K562 (cell line): ENCODE measurements at regions not wholly inside any gene's neighbourhood (a gene's known extent, or its start where the extent isn't known, plus 50 kb on each side); places are given as distances from the start of the nearest gene placed in this dataset.

ENCODE experiments used
- ATAC-seq: fragments of 200-7000 bp; cut with Tn5 transposase; 3 replicates; pipeline ENCODE4 v1.9.1; 2020; ENCODE audit warnings: moderate library complexity
- BruUV-seq: library from RNA; stranded (reverse); fragments of 400-500 nt; replicated peaks from 2 replicates; lab custom pipeline; 2021; lab: Mats Ljungman, UMichigan
- CTCF ChIA-PET: fragments of 300-600 bp; formaldehyde crosslinking; extraction: SDS; loops from one replicate; lab custom pipeline; 2021; ENCODE audit warnings: low intra/inter-chr PET ratio; lab: Yijun Ruan, JAX
- POLR2A ChIA-PET: fragments of 300-600, 350-650 bp; sonication (Branson Sonifier 250); formaldehyde crosslinking; extraction: SDS; loops from one replicate; lab custom pipeline; 2021; ENCODE audit warnings: antibody characterized with exemption, inconsistent platforms; lab: Yijun Ruan, JAX
- DNase-seq, 4 experiments: peaks; one replicate each; pipeline versions ENCODE4 v3.0.0 to v3.0.0-alpha.2; 2011 to 2018; ENCODE audit warnings: low spot score in 3 of 4, mixed read lengths in 3 of 4; ENCODE audit errors: extremely low read depth in 1 of 4
- FAIRE-seq: peaks from 2 replicates; lab custom pipeline; 2011; peaks lifted over from hg19 to GRCh38; lab: Jason Lieb, UNC
- H2AFZ ChIP-seq: 2 replicates; pipeline ENCODE4 v1.6.0; 2011; ENCODE audit warnings: low read depth, low read length, control low read depth, inconsistent platforms
- H3K27ac ChIP-seq: fragments of 200-600 bp; 3 replicates; pipeline ENCODE4 v1.8.0; 2011; ENCODE audit warnings: low read depth, mild to moderate bottlenecking, control low read depth, inconsistent platforms, low read length, moderate library complexity, mixed read lengths; ENCODE audit errors: extremely low read depth
- H3K27me3 ChIP-seq, 2 experiments: fragments of 300-600 bp in 1 of 2; 2 replicates in 1 of 2; 3 replicates in 1 of 2; pipeline versions ENCODE4 v1.6.0 to v1.8.0; 2011; ENCODE audit warnings: inconsistent platforms in 2 of 2, low read length in 2 of 2, mild to moderate bottlenecking in 1 of 2, mixed read lengths in 1 of 2, moderate library complexity in 1 of 2; ENCODE audit not compliant: control insufficient read depth in 2 of 2, insufficient read depth in 2 of 2
- H3K36me3 ChIP-seq: fragments of 300-600 bp; 3 replicates; pipeline ENCODE4 v1.8.0; 2011; ENCODE audit warnings: mild to moderate bottlenecking, low read length, inconsistent platforms; ENCODE audit not compliant: control insufficient read depth, insufficient read depth
- H3K4me1 ChIP-seq, 2 experiments: fragments of 200-600 bp in 1 of 2; replicated peaks in 1 of 2; 2 replicates in 1 of 2; 3 replicates in 1 of 2; pipeline versions ENCODE4 v1.5.1 to v1.8.0; 2011; ENCODE audit warnings: inconsistent platforms in 2 of 2, low read length in 2 of 2, mild to moderate bottlenecking in 1 of 2, mixed read lengths in 1 of 2, moderate library complexity in 1 of 2; ENCODE audit not compliant: control insufficient read depth in 2 of 2, insufficient read depth in 2 of 2
- H3K4me2 ChIP-seq: 2 replicates; pipeline ENCODE4 v1.6.1; 2011; ENCODE audit warnings: low read length, control low read depth, inconsistent platforms, mixed read lengths; ENCODE audit not compliant: insufficient read depth
- H3K4me3 ChIP-seq: fragments of 200-600 bp; sonication (generic), shearing (Covaris generic); 2 replicates; pipeline ENCODE4 v1.5.1; 2016; ENCODE audit warnings: control low read depth, inconsistent platforms
- H3K79me2 ChIP-seq: fragments of 200-600 bp; 3 replicates; pipeline ENCODE4 v1.8.0; 2011; ENCODE audit warnings: low read length, inconsistent platforms; ENCODE audit not compliant: control insufficient read depth, insufficient read depth
- H3K9ac ChIP-seq, 2 experiments: 2 replicates each; pipeline versions ENCODE4 v1.6.0 to v1.6.1; 2011; ENCODE audit warnings: low read depth in 2 of 2, low read length in 2 of 2, control low read depth in 1 of 2, inconsistent platforms in 1 of 2, mild to moderate bottlenecking in 1 of 2, mixed read lengths in 1 of 2; ENCODE audit not compliant: insufficient read depth in 1 of 2
- H3K9me1 ChIP-seq: one replicate; pipeline ENCODE4 v1.6.0; 2011; ENCODE audit warnings: inconsistent platforms, mild to moderate bottlenecking, low read length, moderate library complexity; ENCODE audit not compliant: control insufficient read depth, insufficient read depth
- H3K9me3 ChIP-seq: replicated peaks from 2 replicates; pipeline ENCODE4 v1.5.1; 2011; ENCODE audit warnings: low read depth, low read length, inconsistent platforms; ENCODE audit not compliant: control insufficient read depth, insufficient read depth
- H4K20me1 ChIP-seq: replicated peaks from 2 replicates; pipeline ENCODE4 v1.6.1; 2011; ENCODE audit warnings: low read length, inconsistent platforms, mixed read lengths; ENCODE audit not compliant: control insufficient read depth, insufficient read depth
- FOXM1 ChIP-seq, 2 experiments: fragments of 450-650 bp in 1 of 2; sonication (generic) in 1 of 2; formaldehyde crosslinking in 1 of 2; IDR thresholded peaks; 2 replicates each; pipeline versions ENCODE4 v1.6.1 to v1.9.0; 2017 to 2022; ENCODE audit warnings: low read depth in 2 of 2, mild to moderate bottlenecking in 2 of 2, missing genetic modification reagents in 1 of 2, moderate library complexity in 1 of 2
- HDAC1 ChIP-seq, 2 experiments: fragments of 450-650 bp; IDR thresholded peaks; 2 replicates each; pipeline ENCODE4 v1.6.1; 2016 to 2017; ENCODE audit warnings: inconsistent platforms in 1 of 2, mild to moderate bottlenecking in 1 of 2, moderate library complexity in 1 of 2
- MCM5 ChIP-seq: fragments of 450-650 bp; IDR thresholded peaks from 2 replicates; pipeline ENCODE4 v1.6.1; 2016; ENCODE audit warnings: low read depth
- TFAP4 ChIP-seq: sonication (generic); formaldehyde crosslinking; IDR thresholded peaks from 2 replicates; pipeline ENCODE4 v1.8.0; 2022; ENCODE audit warnings: missing genetic modification reagents, mild to moderate bottlenecking, moderate library complexity, borderline replicate concordance
- WGBS: fragments of 100-300 bp; shearing (Covaris generic); methylation state at CpG from one replicate; pipeline ENCODE4 v1.1.6; 2016; ENCODE audit warnings: low coverage, mixed read lengths; ENCODE audit not compliant: insufficient coverage; ENCODE audit errors: missing lambda C conversion rate; 5-methylcytosine and 5-hydroxymethylcytosine counted together
- in situ Hi-C: fragments of 300-500 bp; cut with MboI; formaldehyde crosslinking; loops from 4 replicates; pipeline ENCODE4 v1.15.0; 2018; ENCODE audit warnings: inconsistent platforms, mixed read lengths
- intact Hi-C: fragments of 100-400 bp; cut with micrococcal nuclease; formaldehyde crosslinking; loops from 2 replicates; pipeline ENCODE4 v1.14.2; 2022
- TF ChIP-seq, protein P1 (sequence below): fragments of 250-450 bp; sonication (Bioruptor Pico); IDR thresholded peaks from 2 replicates; pipeline ENCODE4 v1.5.0; 2021
- TF ChIP-seq, protein P2 (sequence below): sonication (generic); formaldehyde crosslinking; IDR thresholded peaks from 2 replicates; pipeline ENCODE4 v1.8.0; 2023; ENCODE audit warnings: mild to moderate bottlenecking, missing genetic modification reagents
- TF ChIP-seq, protein P3 (sequence below): sonication (generic); formaldehyde crosslinking; IDR thresholded peaks from 2 replicates; pipeline ENCODE4 v1.8.1; 2022; ENCODE audit warnings: missing genetic modification reagents

DNA sequence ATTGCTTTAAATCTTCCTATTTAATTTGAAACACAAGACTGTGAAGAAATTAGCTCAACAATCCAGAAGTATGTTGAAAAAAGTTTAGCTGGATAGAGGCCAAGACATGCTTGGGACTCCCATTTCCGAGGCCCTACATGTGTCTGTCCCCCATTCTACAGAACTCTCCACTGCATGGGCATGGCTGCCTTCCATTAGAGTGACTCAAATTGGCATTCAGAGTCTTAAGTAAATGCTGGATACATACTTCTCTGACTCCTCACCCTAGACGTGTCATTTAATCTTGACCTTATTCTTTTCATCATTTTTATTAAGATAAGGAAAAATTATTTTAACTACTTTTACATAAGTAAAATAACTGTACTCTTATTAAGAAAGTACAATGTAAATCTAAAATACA lies 530.4 kb upstream of the CDH9 start:
- Histone ChIP-seq H3K79me2 (no peaks in the 10 kb centered on the region), H3K4me3 (no peak overlapping the region), H3K9ac (no peak overlapping the region), H3K9me3 (no peaks in the 10 kb centered on the region; the same call in 1 of the 2 replicates), H3K27ac (no peak overlapping the region), H2AFZ (no peak overlapping the region), H4K20me1 (no peaks in the 10 kb centered on the region), H3K4me1 (no peaks in the 10 kb centered on the region), H3K27me3 (no peaks in the 10 kb centered on the region), H3K36me3 (no peaks in the 10 kb centered on the region), H3K4me2 (no peak overlapping the region), H3K9me1 (no peaks in the 10 kb centered on the region)
- intact Hi-C loops = no loop called here
- ChIA-PET CTCF (no interaction called here), POLR2A (no interaction called here)
- in situ Hi-C loops = no loop called here
- no peak for DNase-seq
- 0% methylated on average over 2 of the region's 2 CpGs for WGBS
- FAIRE-seq = no peak
- no peak for ATAC-seq
- no TSS peak for BruUV-seq
- no peak for TF ChIP-seq TFAP4 (CRISPR knock-in tag)

- H3K27ac ChIP-seq = no peak overlapping the region
- H3K9me3 ChIP-seq = no peaks in the 10 kb centered on the region; the same call in 1 of the 2 replicates
- no peak overlapping the region for H3K4me2 ChIP-seq
- no TSS peak for BruUV-seq
- H2AFZ ChIP-seq = no peak overlapping the region
- H3K79me2 ChIP-seq = no peaks in the 10 kb centered on the region
- 21% methylated on average over 16 of the region's 16 CpGs for WGBS
- H3K27me3 ChIP-seq = no peaks in the 10 kb centered on the region
- no peaks in the 10 kb centered on the region for H3K9me1 ChIP-seq
- CTCF ChIA-PET = no interaction called here
- H4K20me1 ChIP-seq = no peaks in the 10 kb centered on the region
- intact Hi-C loops (no loop called here), in situ Hi-C loops (no loop called here)
- ATAC-seq (no peak), FAIRE-seq (no peak), DNase-seq (no peak)
- POLR2A ChIA-PET = no interaction called here
- no peaks in the 10 kb centered on the region for H3K36me3 ChIP-seq
- H3K9ac ChIP-seq = no peak overlapping the region
- H3K4me1 ChIP-seq = no peaks in the 10 kb centered on the region
- H3K4me3 ChIP-seq = no peak overlapping the region
- TF ChIP-seq, protein P1, sequence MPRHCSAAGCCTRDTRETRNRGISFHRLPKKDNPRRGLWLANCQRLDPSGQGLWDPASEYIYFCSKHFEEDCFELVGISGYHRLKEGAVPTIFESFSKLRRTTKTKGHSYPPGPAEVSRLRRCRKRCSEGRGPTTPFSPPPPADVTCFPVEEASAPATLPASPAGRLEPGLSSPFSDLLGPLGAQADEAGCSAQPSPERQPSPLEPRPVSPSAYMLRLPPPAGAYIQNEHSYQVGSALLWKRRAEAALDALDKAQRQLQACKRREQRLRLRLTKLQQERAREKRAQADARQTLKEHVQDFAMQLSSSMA (CRISPR knock-in tag) = no peak
- TF ChIP-seq, protein P2, sequence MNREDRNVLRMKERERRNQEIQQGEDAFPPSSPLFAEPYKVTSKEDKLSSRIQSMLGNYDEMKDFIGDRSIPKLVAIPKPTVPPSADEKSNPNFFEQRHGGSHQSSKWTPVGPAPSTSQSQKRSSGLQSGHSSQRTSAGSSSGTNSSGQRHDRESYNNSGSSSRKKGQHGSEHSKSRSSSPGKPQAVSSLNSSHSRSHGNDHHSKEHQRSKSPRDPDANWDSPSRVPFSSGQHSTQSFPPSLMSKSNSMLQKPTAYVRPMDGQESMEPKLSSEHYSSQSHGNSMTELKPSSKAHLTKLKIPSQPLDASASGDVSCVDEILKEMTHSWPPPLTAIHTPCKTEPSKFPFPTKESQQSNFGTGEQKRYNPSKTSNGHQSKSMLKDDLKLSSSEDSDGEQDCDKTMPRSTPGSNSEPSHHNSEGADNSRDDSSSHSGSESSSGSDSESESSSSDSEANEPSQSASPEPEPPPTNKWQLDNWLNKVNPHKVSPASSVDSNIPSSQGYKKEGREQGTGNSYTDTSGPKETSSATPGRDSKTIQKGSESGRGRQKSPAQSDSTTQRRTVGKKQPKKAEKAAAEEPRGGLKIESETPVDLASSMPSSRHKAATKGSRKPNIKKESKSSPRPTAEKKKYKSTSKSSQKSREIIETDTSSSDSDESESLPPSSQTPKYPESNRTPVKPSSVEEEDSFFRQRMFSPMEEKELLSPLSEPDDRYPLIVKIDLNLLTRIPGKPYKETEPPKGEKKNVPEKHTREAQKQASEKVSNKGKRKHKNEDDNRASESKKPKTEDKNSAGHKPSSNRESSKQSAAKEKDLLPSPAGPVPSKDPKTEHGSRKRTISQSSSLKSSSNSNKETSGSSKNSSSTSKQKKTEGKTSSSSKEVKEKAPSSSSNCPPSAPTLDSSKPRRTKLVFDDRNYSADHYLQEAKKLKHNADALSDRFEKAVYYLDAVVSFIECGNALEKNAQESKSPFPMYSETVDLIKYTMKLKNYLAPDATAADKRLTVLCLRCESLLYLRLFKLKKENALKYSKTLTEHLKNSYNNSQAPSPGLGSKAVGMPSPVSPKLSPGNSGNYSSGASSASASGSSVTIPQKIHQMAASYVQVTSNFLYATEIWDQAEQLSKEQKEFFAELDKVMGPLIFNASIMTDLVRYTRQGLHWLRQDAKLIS (CRISPR knock-in tag) = no peak
- TF ChIP-seq, protein P3, sequence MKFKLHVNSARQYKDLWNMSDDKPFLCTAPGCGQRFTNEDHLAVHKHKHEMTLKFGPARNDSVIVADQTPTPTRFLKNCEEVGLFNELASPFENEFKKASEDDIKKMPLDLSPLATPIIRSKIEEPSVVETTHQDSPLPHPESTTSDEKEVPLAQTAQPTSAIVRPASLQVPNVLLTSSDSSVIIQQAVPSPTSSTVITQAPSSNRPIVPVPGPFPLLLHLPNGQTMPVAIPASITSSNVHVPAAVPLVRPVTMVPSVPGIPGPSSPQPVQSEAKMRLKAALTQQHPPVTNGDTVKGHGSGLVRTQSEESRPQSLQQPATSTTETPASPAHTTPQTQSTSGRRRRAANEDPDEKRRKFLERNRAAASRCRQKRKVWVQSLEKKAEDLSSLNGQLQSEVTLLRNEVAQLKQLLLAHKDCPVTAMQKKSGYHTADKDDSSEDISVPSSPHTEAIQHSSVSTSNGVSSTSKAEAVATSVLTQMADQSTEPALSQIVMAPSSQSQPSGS (CRISPR knock-in tag) = no peak
- TF ChIP-seq FOXM1 (IDR thresholded peaks at IDR 0.05; ENCODE audit: low read depth) = no peak
- TF ChIP-seq FOXM1 (CRISPR knock-in tag; IDR thresholded peaks at IDR 0.05; ENCODE audit: low read depth) = no peak
- no peak for TF ChIP-seq MCM5
- TF ChIP-seq TFAP4 (CRISPR knock-in tag) = no peak
- no peak for TF ChIP-seq HDAC1 (IDR thresholded peaks at IDR 0.05)
Observed at GRCh38 chr5:27561408-27561807, 523.0 kb upstream of the CDH9 start.
